OCI-LY3 (cell line): ENCODE measurements at regions not wholly inside any gene's neighbourhood (a gene's known extent, or its start where the extent isn't known, plus 50 kb on each side); places are given as distances from the start of the nearest gene placed in this dataset.

Experiments used
- H2AFZ ChIP-seq: fragments of 200-600, 300-600 bp; shearing (Covaris generic); 2 replicates; pipeline ENCODE4 v1.6.0; 2014; ENCODE audit warnings: antibody characterized with exemption, low read depth, low read length
- H3K27ac ChIP-seq: fragments of 200-600, 300-600 bp; sonication (generic); 2 replicates; pipeline ENCODE4 v1.5.1; 2014; ENCODE audit warnings: mild to moderate bottlenecking, low read length, moderate library complexity, mixed read lengths
- H3K27me3 ChIP-seq: fragments of 200-600, 300-600 bp; sonication (generic); 2 replicates; pipeline ENCODE4 v1.6.1; 2014; ENCODE audit warnings: low read depth, low read length, mixed read lengths
- H3K36me3 ChIP-seq: fragments of 200-600, 300-600 bp; sonication (generic); replicated peaks from 2 replicates; pipeline ENCODE3; 2014; ENCODE audit warnings: low read depth, low read length, mixed read lengths
- H3K4me1 ChIP-seq: fragments of 300-600, 200-600 bp; sonication (generic); 2 replicates; pipeline ENCODE4 v1.6.1; 2014; ENCODE audit warnings: low read length, mixed read lengths
- H3K4me2 ChIP-seq: fragments of 200-600, 300-600 bp; sonication (generic); 2 replicates; pipeline ENCODE4 v1.6.1; 2014; ENCODE audit warnings: low read length, mixed read lengths
- H3K4me3 ChIP-seq: fragments of 300-600, 200-600 bp; sonication (generic); 2 replicates; pipeline ENCODE4 v1.5.1; 2014; ENCODE audit warnings: antibody characterized with exemption, mild to moderate bottlenecking, low read length, moderate library complexity
- H3K79me2 ChIP-seq: fragments of 300-600, 200-600 bp; shearing (Covaris generic); 2 replicates; pipeline ENCODE4 v1.6.1; 2014; ENCODE audit warnings: mild to moderate bottlenecking, low read length, mixed read lengths
- H3K9ac ChIP-seq: fragments of 300-600, 200-600 bp; shearing (Covaris generic); 2 replicates; pipeline ENCODE4 v1.6.0; 2014; ENCODE audit warnings: mild to moderate bottlenecking, low read length, moderate library complexity
- H3K9me3 ChIP-seq: fragments of 200-600, 300-600 bp; shearing (Covaris generic); 2 replicates; pipeline ENCODE4 v1.6.1; 2014; ENCODE audit warnings: low read length, mixed read lengths; ENCODE audit not compliant: insufficient read depth
- H4K20me1 ChIP-seq: fragments of 200-600, 300-600 bp; sonication (generic); 2 replicates; pipeline ENCODE4 v1.6.1; 2016; ENCODE audit warnings: low read length, mixed read lengths; ENCODE audit not compliant: insufficient read depth
- EZH2phosphoT487 ChIP-seq: fragments of 200-600 bp; shearing (Covaris generic); IDR thresholded peaks from 2 replicates; pipeline ENCODE4 v1.6.1; 2018; ENCODE audit warnings: antibody characterized with exemption, mixed run types, low read depth
- TF ChIP-seq, protein P1 (sequence below): fragments of 200-600, 300-600 bp; sonication (generic); IDR thresholded peaks from 2 replicates; pipeline ENCODE4 v1.5.1; 2014; ENCODE audit warnings: antibody characterized with exemption, low read length, low read depth

- H3K27ac ChIP-seq = no peak overlapping the region
- no peak overlapping the region for H2AFZ ChIP-seq
- H3K4me2 ChIP-seq = no peak overlapping the region
- H3K36me3 ChIP-seq = no peaks in the 10 kb centered on the region
- H3K4me1 ChIP-seq = no peaks in the 10 kb centered on the region
- H3K79me2 ChIP-seq = no peaks in the 10 kb centered on the region
- no peak overlapping the region for H3K4me3 ChIP-seq
- TF ChIP-seq, protein P1, sequence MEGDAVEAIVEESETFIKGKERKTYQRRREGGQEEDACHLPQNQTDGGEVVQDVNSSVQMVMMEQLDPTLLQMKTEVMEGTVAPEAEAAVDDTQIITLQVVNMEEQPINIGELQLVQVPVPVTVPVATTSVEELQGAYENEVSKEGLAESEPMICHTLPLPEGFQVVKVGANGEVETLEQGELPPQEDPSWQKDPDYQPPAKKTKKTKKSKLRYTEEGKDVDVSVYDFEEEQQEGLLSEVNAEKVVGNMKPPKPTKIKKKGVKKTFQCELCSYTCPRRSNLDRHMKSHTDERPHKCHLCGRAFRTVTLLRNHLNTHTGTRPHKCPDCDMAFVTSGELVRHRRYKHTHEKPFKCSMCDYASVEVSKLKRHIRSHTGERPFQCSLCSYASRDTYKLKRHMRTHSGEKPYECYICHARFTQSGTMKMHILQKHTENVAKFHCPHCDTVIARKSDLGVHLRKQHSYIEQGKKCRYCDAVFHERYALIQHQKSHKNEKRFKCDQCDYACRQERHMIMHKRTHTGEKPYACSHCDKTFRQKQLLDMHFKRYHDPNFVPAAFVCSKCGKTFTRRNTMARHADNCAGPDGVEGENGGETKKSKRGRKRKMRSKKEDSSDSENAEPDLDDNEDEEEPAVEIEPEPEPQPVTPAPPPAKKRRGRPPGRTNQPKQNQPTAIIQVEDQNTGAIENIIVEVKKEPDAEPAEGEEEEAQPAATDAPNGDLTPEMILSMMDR = no peak
- no peak for TF ChIP-seq EZH2phosphoT487
- H3K9ac ChIP-seq = no peak overlapping the region
- H4K20me1 ChIP-seq = no peaks in the 10 kb centered on the region
- no peaks in the 10 kb centered on the region for H3K9me3 ChIP-seq
- no peaks in the 10 kb centered on the region for H3K27me3 ChIP-seq
These were observed 152.4 kb upstream of the UNC5B start for GRCh38 chr10:71059943-71060342.

DNA sequence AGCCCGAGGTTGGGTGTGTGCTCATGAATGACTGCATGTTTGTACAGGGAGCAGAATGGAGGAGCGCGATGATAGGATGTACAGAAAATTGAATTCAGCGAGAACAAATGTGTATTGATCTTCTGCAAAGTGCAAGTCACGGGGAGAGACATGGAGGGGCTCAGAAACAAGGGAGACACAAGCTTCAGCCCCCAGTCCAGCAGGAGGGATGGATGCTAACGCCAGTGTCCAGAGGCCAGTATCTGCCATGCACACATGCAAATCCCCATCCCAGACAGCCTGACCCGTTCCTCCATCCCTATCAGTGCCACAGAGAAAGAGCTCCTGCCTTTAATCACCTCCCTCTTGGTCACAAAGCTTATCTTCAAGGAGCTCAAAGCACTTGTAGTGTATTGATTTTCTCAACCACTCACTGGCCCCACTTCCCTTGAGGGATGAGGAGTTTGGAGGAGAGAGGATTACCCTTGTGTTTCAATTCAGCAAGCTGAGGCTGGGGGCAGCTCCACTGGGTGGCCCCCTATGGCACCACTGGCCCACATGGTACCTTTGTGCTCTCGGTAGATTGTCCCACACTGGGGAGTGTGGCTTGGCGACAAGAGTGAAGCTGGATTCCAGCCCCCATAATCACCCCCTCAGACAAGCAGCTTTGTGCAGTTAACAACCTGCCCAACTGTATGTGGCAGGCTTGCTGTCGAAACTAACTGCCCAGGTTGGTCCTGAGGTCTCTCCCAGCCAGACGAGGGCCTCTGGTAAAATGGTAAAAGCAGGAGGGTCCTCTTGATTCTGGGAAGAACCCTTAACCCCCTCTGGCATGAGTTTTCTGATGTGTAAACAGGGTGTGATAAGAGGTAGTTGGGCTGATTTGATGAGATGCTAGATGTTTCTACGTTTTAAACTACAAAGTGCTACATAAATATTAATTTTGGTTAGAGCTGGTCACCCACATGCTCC lies 151.6 kb upstream of the UNC5B start:
- H3K4me1 ChIP-seq = no peaks in the 10 kb centered on the region

DNA sequence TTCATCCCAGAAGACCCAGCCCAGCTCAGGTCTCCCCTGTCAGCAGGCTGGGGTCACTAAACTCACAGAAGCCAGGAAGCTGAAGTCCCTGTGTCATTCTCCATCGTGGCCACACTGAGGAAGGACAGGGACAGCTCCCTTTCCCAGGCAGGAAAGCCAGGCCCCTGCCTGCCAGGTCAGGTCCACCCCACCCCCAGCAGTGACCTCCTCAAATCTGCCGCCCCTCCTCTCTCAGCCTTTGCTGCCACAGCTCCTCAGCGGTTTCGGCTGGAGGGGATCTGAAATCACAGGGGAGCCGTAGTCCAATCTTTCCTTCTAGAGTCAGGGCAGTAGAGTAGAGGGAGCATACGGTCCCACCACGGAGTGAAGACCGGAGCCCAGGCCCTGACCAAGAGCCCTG lies 150.9 kb upstream of the UNC5B start:
- Histone ChIP-seq H3K27me3 (no peaks in the 10 kb centered on the region), H2AFZ (no peak overlapping the region), H4K20me1 (no peaks in the 10 kb centered on the region), H3K79me2 (no peaks in the 10 kb centered on the region), H3K9me3 (no peaks in the 10 kb centered on the region), H3K36me3 (no peaks in the 10 kb centered on the region), H3K9ac (no peak overlapping the region), H3K4me2 (no peak overlapping the region), H3K4me1 (no peaks in the 10 kb centered on the region), H3K4me3 (no peak overlapping the region), H3K27ac (no peak overlapping the region)
- TF ChIP-seq EZH2phosphoT487 = no peak
- TF ChIP-seq, protein P1 = no peak

More for the DNA sequence above, 151.6 kb upstream of the UNC5B start:
- Histone ChIP-seq H3K27me3 (no peaks in the 10 kb centered on the region), H3K79me2 (no peaks in the 10 kb centered on the region), H3K4me3 (no peak overlapping the region), H3K4me2 (no peak overlapping the region), H3K9ac (no peak overlapping the region), H3K27ac (no peak overlapping the region), H4K20me1 (no peaks in the 10 kb centered on the region), H2AFZ (no peak overlapping the region), H3K9me3 (no peaks in the 10 kb centered on the region), H3K36me3 (no peaks in the 10 kb centered on the region)
- TF ChIP-seq EZH2phosphoT487 = no peak
- TF ChIP-seq, protein P1 = no peak

GRCh38 chr10:71062156-71062555 lies 150.2 kb upstream of the UNC5B start:
- no peak overlapping the region for H2AFZ ChIP-seq
- H3K9ac ChIP-seq = no peak overlapping the region
- TF ChIP-seq EZH2phosphoT487 = no peak
- TF ChIP-seq, protein P1 = no peak

More at GRCh38 chr10:71062156-71062555, 150.2 kb upstream of the UNC5B start:
- H3K27ac ChIP-seq = no peak overlapping the region
- no peaks in the 10 kb centered on the region for H3K79me2 ChIP-seq
- H4K20me1 ChIP-seq = no peaks in the 10 kb centered on the region
- H3K4me3 ChIP-seq = no peak overlapping the region
- H3K9me3 ChIP-seq = no peaks in the 10 kb centered on the region
- no peaks in the 10 kb centered on the region for H3K27me3 ChIP-seq
- H3K4me1 ChIP-seq = no peaks in the 10 kb centered on the region
- H3K36me3 ChIP-seq = no peaks in the 10 kb centered on the region
- H3K4me2 ChIP-seq = no peak overlapping the region
